CD14-positive monocyte (primary cell): ENCODE measurements at regions not wholly inside any gene's neighbourhood (a gene's known extent, or its start where the extent isn't known, plus 50 kb on each side); places are given as distances from the start of the nearest gene placed in this dataset.

Source experiments
- DNase-seq, 3 donors: peaks; one replicate each; pipeline ENCODE4 v3.0.0-alpha.2; 2011 to 2022
- H2AFZ ChIP-seq: 2 replicates; pipeline ENCODE4 v1.6.0; 2012; ENCODE audit warnings: mild to moderate bottlenecking, low read depth, low read length, inconsistent platforms; ENCODE audit not compliant: insufficient read depth, poor library complexity, severe bottlenecking
- H3K27ac ChIP-seq, 2 donors: 1 replicate in 1 of 2; 2 replicates in 1 of 2; pipeline ENCODE4 v1.5.1; 2012 to 2013; ENCODE audit warnings: low read length in 2 of 2, control low read depth in 1 of 2, inconsistent platforms in 1 of 2, low read depth in 1 of 2, mild to moderate bottlenecking in 1 of 2
- H3K27me3 ChIP-seq, 2 donors: one replicate each; pipeline versions ENCODE4 v1.6.0 to v1.6.1; 2011 to 2013; ENCODE audit warnings: low read length in 2 of 2; ENCODE audit not compliant: control insufficient read depth in 2 of 2, insufficient read depth in 2 of 2
- H3K36me3 ChIP-seq, 2 donors: replicated peaks in 1 of 2; 1 replicate in 1 of 2; 2 replicates in 1 of 2; pipeline versions ENCODE4 v1.5.1 to v1.6.1; 2012 to 2013; ENCODE audit warnings: low read length in 2 of 2, control low read depth in 1 of 2, inconsistent platforms in 1 of 2, mild to moderate bottlenecking in 1 of 2; ENCODE audit not compliant: insufficient read depth in 2 of 2, control insufficient read depth in 1 of 2
- H3K4me1 ChIP-seq, 2 donors: 1 replicate in 1 of 2; 2 replicates in 1 of 2; pipeline versions ENCODE4 v1.5.1 to v1.6.1; 2012 to 2013; ENCODE audit warnings: low read length in 2 of 2, control low read depth in 1 of 2, inconsistent platforms in 1 of 2, mild to moderate bottlenecking in 1 of 2, moderate library complexity in 1 of 2; ENCODE audit not compliant: insufficient read depth in 2 of 2, control insufficient read depth in 1 of 2
- H3K4me2 ChIP-seq: replicated peaks from 2 replicates; pipeline ENCODE3; 2012; ENCODE audit warnings: low read length, moderate library complexity, mild to moderate bottlenecking; ENCODE audit not compliant: poor library complexity, severe bottlenecking; ENCODE audit errors: extremely low read depth
- H3K4me3 ChIP-seq, 3 experiments: fragments of 200-600 bp in 1 of 3; sonication (generic) in 1 of 3; replicated peaks in 1 of 3; 1 replicate in 2 of 3; 2 replicates in 1 of 3; pipeline ENCODE4 v1.5.1; 2011 to 2013; ENCODE audit warnings: low read length in 3 of 3, mild to moderate bottlenecking in 3 of 3, control low read depth in 2 of 3, low read depth in 2 of 3, inconsistent platforms in 1 of 3, moderate library complexity in 1 of 3
- H3K79me2 ChIP-seq: 2 replicates; pipeline ENCODE4 v1.6.0; 2012; ENCODE audit warnings: mild to moderate bottlenecking, control low read depth, inconsistent platforms, low read length, moderate library complexity; ENCODE audit not compliant: insufficient read depth
- H3K9ac ChIP-seq: 2 replicates; pipeline ENCODE4 v1.6.0; 2017; ENCODE audit warnings: low read length, mild to moderate bottlenecking; ENCODE audit not compliant: insufficient read depth, poor library complexity, severe bottlenecking
- H3K9me3 ChIP-seq, 2 donors: replicated peaks in 1 of 2; 1 replicate in 1 of 2; 2 replicates in 1 of 2; pipeline versions ENCODE4 v1.5.1 to v1.6.1; 2012 to 2013; ENCODE audit warnings: low read length in 2 of 2, control low read depth in 1 of 2; ENCODE audit not compliant: control insufficient read depth in 1 of 2, insufficient read depth in 1 of 2
- H4K20me1 ChIP-seq: 2 replicates; pipeline ENCODE4 v1.6.0; 2012; ENCODE audit warnings: mild to moderate bottlenecking, low read length, control low read depth, moderate library complexity; ENCODE audit not compliant: insufficient read depth
- H3K27ac Mint-ChIP-seq, 7 donors: one replicate each; pipeline ENCODE4 v1.8.0; 2020; ENCODE audit warnings: mild to moderate bottlenecking in 7 of 7, mixed read lengths in 7 of 7, moderate library complexity in 6 of 7, inconsistent platforms in 2 of 7
- H3K27me3 Mint-ChIP-seq, 3 donors: one replicate each; pipeline ENCODE4 v1.8.0; 2021 to 2022; ENCODE audit warnings: low read depth in 3 of 3, mild to moderate bottlenecking in 3 of 3, mixed read lengths in 3 of 3, moderate library complexity in 3 of 3, inconsistent platforms in 1 of 3
- H3K36me3 Mint-ChIP-seq, 2 donors: one replicate each; pipeline ENCODE4 v1.8.0; 2020; ENCODE audit warnings: mixed read lengths in 2 of 2, inconsistent platforms in 1 of 2, mild to moderate bottlenecking in 1 of 2
- H3K4me1 Mint-ChIP-seq: one replicate; pipeline ENCODE4 v1.8.0; 2020; ENCODE audit warnings: mild to moderate bottlenecking, mixed read lengths
- H3K4me3 Mint-ChIP-seq, 2 donors: one replicate each; pipeline ENCODE4 v1.8.0; 2020; ENCODE audit warnings: mild to moderate bottlenecking in 2 of 2, mixed read lengths in 2 of 2, moderate library complexity in 1 of 2
- H3K9me3 Mint-ChIP-seq, 7 donors: one replicate each; pipeline ENCODE4 v1.8.0; 2020 to 2022; ENCODE audit warnings: mixed read lengths in 7 of 7, mild to moderate bottlenecking in 6 of 7, moderate library complexity in 6 of 7, inconsistent platforms in 2 of 7
- WGBS: methylation state at CpG from one replicate; pipeline ENCODE4 v1.1.5; 2013; ENCODE audit warnings: missing lambda C conversion rate; ENCODE audit not compliant: insufficient coverage; 5-methylcytosine and 5-hydroxymethylcytosine counted together
- intact Hi-C, 2 donors: fragments of 100-400 bp; cut with micrococcal nuclease; formaldehyde crosslinking; loops; one replicate each; pipeline versions ENCODE4 v1.15.0 to v1.15.1; 2023
- TF ChIP-seq, protein P1 (sequence below): fragments of 200-600 bp; IDR thresholded peaks from one replicate; pipeline ENCODE4 v1.8.0; 2022; ENCODE audit warnings: antibody characterized with exemption, mild to moderate bottlenecking

DNA sequence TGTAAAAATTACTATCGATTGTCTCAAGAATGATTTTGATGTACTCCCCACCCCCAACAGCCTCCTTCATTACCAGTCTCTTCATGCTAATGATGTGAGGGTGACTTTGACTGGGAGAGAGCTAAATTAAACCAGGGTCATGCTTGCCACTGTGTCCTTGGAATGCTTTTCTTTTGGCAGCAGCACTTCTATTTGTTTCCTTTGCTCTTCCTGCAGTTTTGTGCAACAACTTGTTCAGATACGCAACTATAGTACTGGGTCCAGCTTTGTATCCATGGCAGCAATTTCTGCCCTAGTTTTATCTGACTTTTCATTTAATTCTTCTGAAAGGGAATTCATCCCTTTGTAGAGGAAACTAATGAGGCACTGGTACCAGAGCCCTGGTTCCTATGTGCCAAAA is 2792.1 kb downstream of the PCDH9 start:
- Histone ChIP-seq H2AFZ (no peak overlapping the region), H3K27me3 (no peaks in the 10 kb centered on the region), H3K4me3 (no peak overlapping the region), H3K4me2 (no peak overlapping the region), H3K9ac (no peak overlapping the region), H3K27ac (no peak overlapping the region), H3K4me1 (no peaks in the 10 kb centered on the region), H3K79me2 (no peaks in the 10 kb centered on the region), H3K9me3 (peaks cover 0 to 3% of the 10 kb centered on the region in 2 donors), H4K20me1 (no peaks in the 10 kb centered on the region), H3K36me3 (no peaks in the 10 kb centered on the region)
- no peak overlapping the region for H3K4me3 Mint-ChIP-seq
- peaks cover 0 to 2% (median 2%) of the 10 kb centered on the region in 3 donors for H3K27me3 Mint-ChIP-seq
- no CpG with 5 or more reads among the region's 2 CpGs for WGBS
- H3K36me3 Mint-ChIP-seq = no peaks in the 10 kb centered on the region
- H3K9me3 Mint-ChIP-seq = peaks cover 0 to 3% (median 2%) of the 10 kb centered on the region in 7 donors
- no peaks in the 10 kb centered on the region for H3K4me1 Mint-ChIP-seq
- intact Hi-C loops = no loop called here
- no peak overlapping the region for H3K27ac Mint-ChIP-seq
- TF ChIP-seq, protein P1, sequence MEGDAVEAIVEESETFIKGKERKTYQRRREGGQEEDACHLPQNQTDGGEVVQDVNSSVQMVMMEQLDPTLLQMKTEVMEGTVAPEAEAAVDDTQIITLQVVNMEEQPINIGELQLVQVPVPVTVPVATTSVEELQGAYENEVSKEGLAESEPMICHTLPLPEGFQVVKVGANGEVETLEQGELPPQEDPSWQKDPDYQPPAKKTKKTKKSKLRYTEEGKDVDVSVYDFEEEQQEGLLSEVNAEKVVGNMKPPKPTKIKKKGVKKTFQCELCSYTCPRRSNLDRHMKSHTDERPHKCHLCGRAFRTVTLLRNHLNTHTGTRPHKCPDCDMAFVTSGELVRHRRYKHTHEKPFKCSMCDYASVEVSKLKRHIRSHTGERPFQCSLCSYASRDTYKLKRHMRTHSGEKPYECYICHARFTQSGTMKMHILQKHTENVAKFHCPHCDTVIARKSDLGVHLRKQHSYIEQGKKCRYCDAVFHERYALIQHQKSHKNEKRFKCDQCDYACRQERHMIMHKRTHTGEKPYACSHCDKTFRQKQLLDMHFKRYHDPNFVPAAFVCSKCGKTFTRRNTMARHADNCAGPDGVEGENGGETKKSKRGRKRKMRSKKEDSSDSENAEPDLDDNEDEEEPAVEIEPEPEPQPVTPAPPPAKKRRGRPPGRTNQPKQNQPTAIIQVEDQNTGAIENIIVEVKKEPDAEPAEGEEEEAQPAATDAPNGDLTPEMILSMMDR = no peak
- no peak for DNase-seq

DNA sequence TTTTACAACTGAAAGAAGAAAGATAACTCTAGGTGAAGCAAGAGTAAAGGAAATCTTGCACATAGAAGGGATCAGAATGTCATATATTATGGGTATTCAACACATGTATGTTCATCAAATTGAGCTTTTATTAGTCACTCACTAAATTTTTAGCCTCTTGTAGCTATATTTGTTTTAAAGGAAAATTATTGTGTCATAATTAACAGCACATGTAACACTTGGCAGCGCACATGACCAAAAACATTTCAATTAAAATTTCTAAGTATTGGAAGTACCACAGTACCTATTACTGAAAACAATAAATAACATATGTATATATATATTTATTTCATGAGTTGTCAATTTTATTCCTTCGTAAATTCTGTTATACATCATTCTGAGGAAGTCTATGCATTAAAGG is 2800.4 kb downstream of the PCDH9 start:
- no peaks in the 10 kb centered on the region for H3K36me3 ChIP-seq
- TF ChIP-seq, protein P1 = no peak
- H3K9me3 Mint-ChIP-seq = peaks cover 0 to 3% (median 0%) of the 10 kb centered on the region in 7 donors
- no peak overlapping the region for H2AFZ ChIP-seq
- H3K4me3 Mint-ChIP-seq = no peak overlapping the region
- no peaks in the 10 kb centered on the region for H3K27me3 Mint-ChIP-seq
- no peak overlapping the region for H3K27ac ChIP-seq
- H3K9me3 ChIP-seq = no peaks in the 10 kb centered on the region
- H3K4me3 ChIP-seq = no peak overlapping the region
- DNase-seq = no peak
- WGBS = no CpG with 5 or more reads among the region's 2 CpGs
- H3K4me2 ChIP-seq = no peak overlapping the region
- H3K79me2 ChIP-seq = no peaks in the 10 kb centered on the region
- H3K4me1 ChIP-seq = no peaks in the 10 kb centered on the region
- intact Hi-C loops = no loop called here
- H3K9ac ChIP-seq = no peak overlapping the region
- no peaks in the 10 kb centered on the region for H3K4me1 Mint-ChIP-seq
- H3K27ac Mint-ChIP-seq = no peak overlapping the region
- H3K36me3 Mint-ChIP-seq = no peaks in the 10 kb centered on the region
- no peaks in the 10 kb centered on the region for H3K27me3 ChIP-seq
- H4K20me1 ChIP-seq = no peaks in the 10 kb centered on the region
